Caco-2 (cell line): ENCODE measurements at regions not wholly inside any gene's neighbourhood (a gene's known extent, or its start where the extent isn't known, plus 50 kb on each side); places are given as distances from the start of the nearest gene placed in this dataset.

Source experiments
- BruUV-seq: library from RNA; stranded (reverse); fragments of 400-500 nt; replicated peaks from 2 replicates; lab custom pipeline; 2021; lab: Mats Ljungman, UMichigan
- CTCF ChIA-PET: fragments of 300-600 bp; sonication (Branson Sonifier 250); formaldehyde crosslinking; loops from one replicate; lab custom pipeline; 2022; ENCODE audit warnings: antibody characterized with exemption; lab: Charles Lee
- POLR2A ChIA-PET: fragments of 300-600 bp; sonication (Branson Sonifier 250); formaldehyde crosslinking; loops from one replicate; lab custom pipeline; 2022; ENCODE audit warnings: antibody characterized with exemption; lab: Charles Lee
- DNase-seq, 2 experiments: peaks; one replicate each; pipeline versions ENCODE4 v3.0.0 to v3.0.0-alpha.2; 2020 to 2022
- H3K27me3 ChIP-seq: replicated peaks from 2 replicates; pipeline ENCODE4 v1.6.0; 2011; ENCODE audit warnings: low read length; ENCODE audit not compliant: control insufficient read depth, insufficient read depth
- H3K36me3 ChIP-seq: 2 replicates; pipeline ENCODE4 v1.5.1; 2011; ENCODE audit warnings: low read length; ENCODE audit not compliant: control insufficient read depth, insufficient read depth
- H3K4me1 ChIP-seq: fragments of 250-450 bp; sonication (Bioruptor Pico); 2 replicates; pipeline ENCODE4 v1.5.1; 2020; ENCODE audit warnings: mild to moderate bottlenecking
- H3K4me3 ChIP-seq: 2 replicates; pipeline ENCODE4 v1.5.1; 2011; ENCODE audit warnings: low read depth, mild to moderate bottlenecking, control low read depth, low read length
- H3K9me3 ChIP-seq: fragments of 250-450 bp; sonication (Bioruptor Pico); 2 replicates; pipeline ENCODE4 v1.5.1; 2020; ENCODE audit warnings: mild to moderate bottlenecking, moderate library complexity
- H3K27ac Mint-ChIP-seq: one replicate; pipeline ENCODE4 v1.8.0; 2022; ENCODE audit warnings: mixed read lengths; ENCODE audit not compliant: unreplicated experiment
- H3K27me3 Mint-ChIP-seq: one replicate; pipeline ENCODE4 v1.8.0; 2022; ENCODE audit warnings: mixed read lengths; ENCODE audit not compliant: insufficient read depth, unreplicated experiment
- H3K36me3 Mint-ChIP-seq: one replicate; pipeline ENCODE4 v1.8.0; 2022; ENCODE audit warnings: mild to moderate bottlenecking, mixed read lengths; ENCODE audit not compliant: insufficient read depth, unreplicated experiment
- H3K4me1 Mint-ChIP-seq: one replicate; pipeline ENCODE4 v1.8.0; 2022; ENCODE audit warnings: low read depth, mixed read lengths; ENCODE audit not compliant: unreplicated experiment
- H3K4me3 Mint-ChIP-seq: one replicate; pipeline ENCODE4 v1.8.0; 2022; ENCODE audit warnings: mild to moderate bottlenecking, moderate library complexity, mixed read lengths; ENCODE audit not compliant: unreplicated experiment
- H3K9me3 Mint-ChIP-seq: one replicate; pipeline ENCODE4 v1.8.0; 2022; ENCODE audit warnings: mixed read lengths; ENCODE audit not compliant: unreplicated experiment
- CTCF ChIP-seq, 2 experiments: fragments of 200-600 bp in 1 of 2; IDR thresholded peaks; 1 replicate in 1 of 2; 2 replicates in 1 of 2; pipeline versions ENCODE4 v1.5.1 to v1.8.0; 2011 to 2022; ENCODE audit warnings: antibody characterized with exemption in 1 of 2, control low read depth in 1 of 2, inconsistent platforms in 1 of 2, low read depth in 1 of 2, low read length in 1 of 2, mild to moderate bottlenecking in 1 of 2, moderate library complexity in 1 of 2; ENCODE audit not compliant: insufficient read depth in 1 of 2, severe bottlenecking in 1 of 2, unreplicated experiment in 1 of 2
- intact Hi-C: fragments of 100-400 bp; cut with micrococcal nuclease; formaldehyde crosslinking; loops from one replicate; pipeline ENCODE4 v1.10.0; 2022; ENCODE audit not compliant: unreplicated experiment

GRCh38 chr5:10034001-10034400 lies 215.7 kb downstream of the ATPSCKMT start:
- no peak for DNase-seq
- TF ChIP-seq CTCF (IDR thresholded peaks at IDR 0.05; ENCODE audit: insufficient read depth in 1 of 2, low read depth in 1 of 2, low read length in 1 of 2, severe bottlenecking in 1 of 2, unreplicated experiment in 1 of 2) = no peak
- intact Hi-C loops = loop anchor here (10.0 kb wide), 1 partner anchor 129 kb away; no protein-coding TSS in a partner anchor
- Histone ChIP-seq H3K36me3 (no peaks in the 10 kb centered on the region; the same call in 1 of the 2 replicates), H3K9me3 (no peaks in the 10 kb centered on the region), H3K27me3 (no peaks in the 10 kb centered on the region), H3K4me1 (no peaks in the 10 kb centered on the region), H3K4me3 (no peak overlapping the region)
- Mint-ChIP-seq H3K36me3 (no peaks in the 10 kb centered on the region), H3K4me1 (no peaks in the 10 kb centered on the region), H3K27ac (no peak overlapping the region), H3K9me3 (peaks cover 10% of the 10 kb centered on the region), H3K27me3 (peaks cover 4% of the 10 kb centered on the region), H3K4me3 (no peak overlapping the region)
- ChIA-PET POLR2A (no interaction called here), CTCF (no interaction called here)
- BruUV-seq = no TSS peak

GRCh38 chr5:10031817-10032216 lies 217.9 kb downstream of the ATPSCKMT start:
- no peak for TF ChIP-seq CTCF (IDR thresholded peaks at IDR 0.05; ENCODE audit: insufficient read depth in 1 of 2, low read depth in 1 of 2, low read length in 1 of 2, severe bottlenecking in 1 of 2, unreplicated experiment in 1 of 2)
- peaks cover 22% of the 10 kb centered on the region for H3K9me3 Mint-ChIP-seq
- intact Hi-C loops = loop anchor here (2.0 to 10.0 kb wide), 2 partner anchors 127 to 257 kb away; no protein-coding TSS in a partner anchor
- H3K4me3 ChIP-seq = no peak overlapping the region
- no peaks in the 10 kb centered on the region for H3K36me3 Mint-ChIP-seq
- peak in 1 of 2 experiments; percentile 9 for DNase-seq
- CTCF ChIA-PET = no interaction called here
- no TSS peak for BruUV-seq
- no peak overlapping the region for H3K4me3 Mint-ChIP-seq
- H3K36me3 ChIP-seq = no peaks in the 10 kb centered on the region; the same call in 1 of the 2 replicates
- no peaks in the 10 kb centered on the region for H3K4me1 Mint-ChIP-seq
- H3K27me3 ChIP-seq = no peaks in the 10 kb centered on the region
- H3K27ac Mint-ChIP-seq = no peak overlapping the region
- peaks cover 2% of the 10 kb centered on the region for H3K27me3 Mint-ChIP-seq
- no peaks in the 10 kb centered on the region for H3K9me3 ChIP-seq
- H3K4me1 ChIP-seq = no peaks in the 10 kb centered on the region
- POLR2A ChIA-PET = no interaction called here

GRCh38 chr5:10030219-10030831 lies 219.4 kb downstream of the ATPSCKMT start:
- ChIA-PET CTCF (interaction anchor here (0.6 to 1.6 kb wide), 2 partner anchors 16 to 132 kb away, joined by 3 to 5 read pairs; no protein-coding TSS in a partner anchor), POLR2A (no interaction called here)
- Histone ChIP-seq H3K27me3 (no peaks in the 10 kb centered on the region), H3K4me1 (no peaks in the 10 kb centered on the region), H3K9me3 (no peaks in the 10 kb centered on the region; the same call in 1 of the 2 replicates), H3K4me3 (no peak overlapping the region), H3K36me3 (no peaks in the 10 kb centered on the region; the same call in 1 of the 2 replicates)
- no peaks in the 10 kb centered on the region for H3K4me1 Mint-ChIP-seq
- no peak overlapping the region for H3K4me3 Mint-ChIP-seq
- BruUV-seq = no TSS peak
- DNase-seq = peak in 1 of 2 experiments; percentile 35
- intact Hi-C loops = loop anchor here (2.0 to 10.0 kb wide), 2 partner anchors 126 to 256 kb away; no protein-coding TSS in a partner anchor
- H3K36me3 Mint-ChIP-seq = no peaks in the 10 kb centered on the region
- no peak for TF ChIP-seq CTCF (IDR thresholded peaks at IDR 0.05; ENCODE audit: insufficient read depth in 1 of 2, low read depth in 1 of 2, low read length in 1 of 2, severe bottlenecking in 1 of 2, unreplicated experiment in 1 of 2)
- peaks cover 2% of the 10 kb centered on the region for H3K27me3 Mint-ChIP-seq
- no peak overlapping the region for H3K27ac Mint-ChIP-seq
- peaks cover 19% of the 10 kb centered on the region for H3K9me3 Mint-ChIP-seq
